GM18909 (cell line): ENCODE measurements at regions not wholly inside any gene's neighbourhood (a gene's known extent, or its start where the extent isn't known, plus 50 kb on each side); places are given as distances from the start of the nearest gene placed in this dataset.

Experiments used
- ATAC-seq: cut with Tn5 transposase; IDR thresholded peaks from one replicate; pipeline ENCODE4 v1.9.1; 2021; ENCODE audit warnings: mild to moderate bottlenecking; ENCODE audit not compliant: unreplicated experiment, poor library complexity

DNA sequence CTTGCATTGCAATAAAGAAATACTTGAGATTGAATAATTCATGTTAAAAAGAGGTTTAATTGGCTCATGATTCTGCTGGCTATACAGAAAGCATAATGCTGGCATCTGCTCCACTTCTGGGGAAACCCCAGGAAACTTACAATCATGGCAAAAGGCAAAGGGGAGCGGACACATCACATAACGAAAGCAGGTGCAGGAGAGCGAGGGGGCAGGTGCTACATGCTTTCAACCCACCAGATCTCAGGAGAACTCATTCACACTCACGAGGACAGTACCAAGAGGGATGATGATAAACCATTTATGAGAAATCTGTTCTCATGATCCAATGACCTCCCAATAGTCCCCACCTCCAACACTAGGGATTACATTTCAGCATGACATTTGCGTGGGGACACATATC lies 172.6 kb downstream of the RASSF9 start:
- ATAC-seq: no peak

DNA sequence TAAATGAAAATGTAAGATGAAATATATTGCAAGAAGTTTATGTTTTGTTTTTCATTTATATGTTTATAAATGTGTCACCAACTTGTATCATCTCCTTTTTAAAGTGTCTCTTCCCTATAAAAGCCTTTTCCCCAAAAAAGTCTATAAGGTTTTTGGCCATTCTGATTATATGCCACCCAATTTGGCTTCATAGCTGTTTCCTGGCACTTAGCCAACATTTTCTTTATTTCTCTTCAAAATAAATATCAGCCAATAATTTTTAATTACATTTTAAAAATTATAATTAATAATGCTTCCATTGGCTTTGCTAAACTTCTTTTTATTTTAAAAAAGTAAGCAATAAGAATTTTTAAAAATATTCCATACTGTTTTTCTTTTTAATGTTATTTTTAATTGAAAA lies 171.8 kb downstream of the RASSF9 start:
- ATAC-seq: no peak

DNA sequence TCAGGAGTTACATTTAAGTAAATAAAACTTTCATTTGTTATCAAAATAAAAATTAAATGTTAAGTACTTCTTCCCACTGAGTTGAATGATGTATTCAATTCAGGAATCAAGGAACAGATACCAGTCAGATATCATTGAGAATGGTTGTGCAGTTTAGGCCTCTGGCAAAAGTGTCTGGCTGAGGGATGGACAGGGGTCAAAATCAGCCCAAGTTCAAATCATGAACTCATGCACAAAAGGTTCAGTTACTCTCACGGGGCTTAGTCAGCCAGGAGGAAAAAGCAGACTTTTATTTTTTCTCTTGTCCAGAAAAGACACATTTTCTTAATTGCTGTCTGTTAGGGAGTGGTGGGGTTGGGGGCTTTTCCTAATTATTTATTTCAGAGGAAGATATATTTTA lies 166.3 kb downstream of the RASSF9 start:
- ATAC-seq: no peak

DNA sequence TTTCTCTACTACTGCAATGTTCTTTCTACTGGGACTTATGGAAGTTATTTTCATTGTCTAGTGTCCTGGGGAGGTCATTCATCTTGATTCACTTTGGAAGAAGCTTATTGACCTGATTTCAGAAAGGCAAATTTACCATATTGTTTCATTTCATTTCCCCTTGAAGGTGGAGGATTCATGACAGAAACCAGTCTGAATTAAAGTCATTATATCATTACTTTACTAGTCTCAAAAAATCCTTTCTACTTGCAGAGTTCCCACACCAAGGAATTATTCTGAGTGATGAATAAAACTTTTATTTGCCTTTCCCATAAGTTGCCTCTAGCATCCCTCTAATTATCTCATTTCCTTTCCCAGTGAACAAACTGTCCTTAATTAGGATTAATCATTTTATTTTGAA lies 163.8 kb downstream of the RASSF9 start:
- no peak for ATAC-seq

DNA sequence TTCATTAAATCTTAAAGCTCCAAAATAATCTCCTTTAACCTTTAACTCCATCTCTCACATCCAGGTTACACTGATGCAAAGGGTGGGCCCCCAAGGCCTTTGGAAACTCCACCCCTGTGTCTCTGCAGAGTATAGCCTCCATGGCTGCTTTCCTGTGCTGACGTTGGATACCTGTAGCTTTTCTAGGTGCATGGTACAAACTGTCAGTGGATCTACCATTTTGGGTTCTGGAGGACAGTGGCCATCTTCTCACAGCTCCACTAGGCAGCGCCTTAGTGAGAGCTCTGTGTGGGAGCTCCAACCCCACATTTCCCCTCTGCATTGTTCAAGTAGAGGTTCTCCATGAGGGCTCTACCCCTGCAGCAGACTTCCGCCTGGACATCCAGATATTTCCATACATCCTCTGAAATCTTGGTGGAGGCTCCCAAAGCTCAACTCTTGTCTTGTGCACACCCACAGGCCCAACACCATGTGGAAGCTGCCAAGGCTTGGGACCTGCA lies 162.2 kb downstream of the RASSF9 start:
- ATAC-seq: no peak

DNA sequence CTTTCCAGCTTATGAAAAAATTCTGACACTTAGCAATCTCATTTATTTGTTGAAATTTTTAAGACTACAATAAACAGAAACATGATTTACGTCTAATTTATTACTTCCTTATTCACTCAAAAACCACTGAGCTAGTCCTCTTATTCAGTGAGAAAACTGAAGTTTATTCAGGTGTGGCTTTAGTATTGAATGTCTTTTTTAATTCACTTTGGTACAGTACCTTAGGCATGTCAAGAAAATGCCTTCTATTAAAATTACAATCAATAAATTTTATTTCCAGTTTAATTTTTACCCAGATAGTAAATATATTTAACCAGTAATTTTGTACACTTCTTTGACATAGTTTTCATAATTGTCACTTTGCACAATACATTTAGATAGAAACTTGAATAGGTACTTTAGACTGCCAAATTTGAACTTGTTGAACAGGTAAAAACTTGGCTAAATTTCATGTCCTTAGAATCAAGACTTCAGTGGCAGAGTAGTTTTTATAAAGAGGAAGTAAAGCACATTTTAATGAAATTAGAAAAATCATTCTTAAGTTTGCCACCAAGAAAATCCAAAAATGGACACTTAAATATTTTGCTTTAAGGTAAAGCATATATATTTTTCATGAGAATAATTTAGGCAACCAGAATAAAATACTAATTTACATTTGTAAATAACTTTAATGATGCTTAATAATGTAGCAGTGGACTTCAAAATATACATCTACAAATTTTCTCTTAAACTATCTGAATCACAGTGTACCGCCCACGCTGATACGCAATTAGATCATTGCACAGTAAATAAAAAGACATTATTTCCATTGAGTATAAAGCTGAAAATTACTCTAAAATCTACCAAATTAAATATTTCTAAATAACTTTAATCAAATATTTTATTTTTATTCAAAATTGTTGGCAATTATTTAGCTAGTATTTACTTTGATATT lies 159.1 kb downstream of the RASSF9 start:
- ATAC-seq: no peak

DNA sequence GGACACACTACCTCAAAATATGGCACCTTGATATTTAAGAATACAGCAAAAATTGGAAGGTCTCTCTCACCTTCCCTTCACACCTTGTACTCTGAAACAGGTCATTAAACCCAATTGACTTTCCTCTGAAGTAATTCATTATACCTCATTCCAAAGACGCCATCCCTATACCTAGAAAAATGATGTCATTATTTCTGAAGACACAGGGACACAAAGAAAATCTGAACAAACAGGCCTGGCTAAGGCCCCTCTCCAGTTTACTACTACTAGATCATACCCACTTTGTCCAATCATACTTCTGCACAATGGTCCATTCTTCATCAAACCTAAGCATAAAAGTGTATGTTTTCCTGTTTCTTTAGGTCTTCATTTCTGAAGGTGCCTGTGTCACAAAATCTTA lies 156.9 kb downstream of the RASSF9 start:
- no peak for ATAC-seq

DNA sequence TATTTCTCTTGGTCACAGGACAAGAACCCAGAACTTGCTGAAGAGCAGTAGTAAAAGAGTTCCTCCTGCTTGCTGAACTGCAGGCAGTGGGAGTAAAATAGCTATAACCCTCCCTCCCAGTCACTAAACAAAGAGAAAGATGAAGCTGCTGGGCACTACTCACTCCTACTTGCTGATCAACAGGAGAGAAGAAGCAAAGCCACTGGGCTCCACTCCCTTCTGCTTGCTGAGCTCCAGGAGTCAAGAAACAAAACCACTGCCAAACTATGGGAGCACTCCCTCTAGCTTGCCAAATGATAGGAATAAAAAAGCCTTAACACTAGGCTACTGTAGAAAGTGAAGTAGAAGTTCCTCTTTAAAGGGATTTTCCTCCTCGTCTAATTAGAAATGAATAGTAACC lies 155.3 kb downstream of the RASSF9 start:
- no peak for ATAC-seq

DNA sequence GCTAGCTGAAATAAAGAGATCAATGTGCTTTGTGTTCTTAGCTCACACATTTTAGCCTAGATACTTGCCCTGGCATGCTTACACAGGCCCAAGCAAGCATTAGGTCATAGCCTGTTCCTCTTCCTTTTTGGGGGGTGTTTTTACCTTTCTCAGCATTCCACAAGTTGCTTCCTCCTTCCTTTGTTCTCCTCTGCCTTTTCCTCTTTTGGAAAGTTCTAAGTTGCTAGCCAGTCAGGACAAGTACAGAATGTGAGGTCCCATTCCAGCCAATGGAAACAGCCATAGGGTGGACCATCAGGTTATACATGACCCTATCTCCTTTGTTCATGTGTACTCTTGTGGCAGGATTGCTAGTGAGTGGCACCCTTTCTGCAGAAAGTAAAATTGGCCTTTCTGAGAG lies 154.9 kb downstream of the RASSF9 start:
- no peak for ATAC-seq

DNA sequence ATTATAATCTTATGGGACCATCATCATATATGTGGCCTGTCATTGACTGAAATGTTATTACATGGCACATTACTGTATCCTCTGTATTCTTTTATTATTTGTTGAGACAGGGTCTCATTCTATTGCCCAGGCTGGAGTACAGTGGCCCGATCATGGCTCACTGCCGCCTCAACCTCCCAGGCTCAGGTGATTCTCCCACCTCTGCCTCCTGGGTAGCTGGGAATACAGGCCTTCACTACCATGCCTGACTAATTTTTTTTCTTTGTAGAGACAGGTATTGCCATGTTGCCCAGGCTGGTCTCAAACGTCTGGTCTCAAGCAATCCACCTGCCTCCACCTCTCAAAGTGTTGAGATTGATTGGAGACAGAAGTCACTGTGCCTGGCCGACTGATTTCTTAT lies 153.2 kb downstream of the RASSF9 start:
- ATAC-seq: no peak

DNA sequence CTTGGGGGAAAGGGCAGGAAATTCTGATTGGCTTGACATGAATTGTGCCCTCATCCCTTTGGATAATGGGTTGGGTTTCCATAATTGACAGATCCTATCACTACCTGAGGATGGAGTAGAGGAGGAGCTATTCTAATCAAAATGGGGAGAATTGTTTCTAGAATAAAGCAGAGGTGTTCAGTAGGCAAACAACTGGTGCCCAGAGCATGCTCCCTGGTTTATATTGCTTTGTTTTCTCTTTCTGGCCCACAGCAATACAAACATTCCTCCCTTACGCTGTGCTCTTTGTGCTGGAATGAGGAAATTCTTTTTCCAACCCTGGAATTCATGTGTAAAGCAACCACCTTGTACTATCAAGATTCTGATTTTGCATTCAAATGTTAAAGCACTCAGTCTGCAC lies 147.4 kb downstream of the RASSF9 start:
- ATAC-seq: no peak

DNA sequence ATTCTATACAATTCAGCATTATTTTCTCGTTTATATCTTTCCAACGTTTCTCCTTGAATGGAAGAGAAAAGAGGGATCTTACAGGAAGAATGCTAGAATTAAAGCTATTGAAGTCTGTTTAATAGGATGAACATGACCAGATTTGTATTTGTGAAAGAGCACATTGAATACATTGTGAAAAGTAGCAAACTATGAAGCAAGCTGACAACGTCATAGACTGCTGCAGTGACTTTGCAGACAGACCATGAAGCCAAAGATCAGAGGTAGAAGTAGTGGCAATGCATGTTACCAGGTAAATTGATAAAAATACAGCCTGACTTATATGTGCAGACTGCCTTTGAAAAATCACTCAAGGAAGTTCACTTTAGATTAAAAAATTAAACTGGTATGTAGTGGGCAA lies 146.1 kb downstream of the RASSF9 start:
- no peak for ATAC-seq

DNA sequence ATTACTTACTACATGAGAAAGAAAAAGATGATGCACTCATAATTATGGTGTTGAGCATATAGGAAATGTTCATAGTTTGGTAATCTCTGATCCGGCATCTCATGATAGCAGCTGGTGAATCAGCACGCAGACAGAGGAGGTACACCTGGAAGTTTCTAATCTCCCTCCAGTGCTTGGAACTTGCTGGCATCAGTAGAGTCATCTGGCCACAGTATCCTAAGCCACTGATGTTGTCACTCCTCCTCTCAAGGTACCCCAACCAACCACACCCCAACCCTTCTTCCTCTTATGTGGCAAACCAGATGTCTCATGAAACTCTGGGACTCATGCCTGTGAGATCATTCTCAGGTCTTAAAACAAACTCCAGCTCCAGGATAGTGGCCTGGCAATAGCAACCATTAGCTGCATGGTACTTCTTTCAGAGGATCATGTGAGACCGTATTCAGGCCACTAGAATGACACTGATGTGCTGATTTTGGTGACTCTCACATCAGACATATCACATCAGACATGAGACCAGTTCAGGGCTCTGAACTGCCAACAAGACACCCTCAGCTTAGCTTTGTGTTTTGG lies 143.0 kb downstream of the RASSF9 start:
- no peak for ATAC-seq

DNA sequence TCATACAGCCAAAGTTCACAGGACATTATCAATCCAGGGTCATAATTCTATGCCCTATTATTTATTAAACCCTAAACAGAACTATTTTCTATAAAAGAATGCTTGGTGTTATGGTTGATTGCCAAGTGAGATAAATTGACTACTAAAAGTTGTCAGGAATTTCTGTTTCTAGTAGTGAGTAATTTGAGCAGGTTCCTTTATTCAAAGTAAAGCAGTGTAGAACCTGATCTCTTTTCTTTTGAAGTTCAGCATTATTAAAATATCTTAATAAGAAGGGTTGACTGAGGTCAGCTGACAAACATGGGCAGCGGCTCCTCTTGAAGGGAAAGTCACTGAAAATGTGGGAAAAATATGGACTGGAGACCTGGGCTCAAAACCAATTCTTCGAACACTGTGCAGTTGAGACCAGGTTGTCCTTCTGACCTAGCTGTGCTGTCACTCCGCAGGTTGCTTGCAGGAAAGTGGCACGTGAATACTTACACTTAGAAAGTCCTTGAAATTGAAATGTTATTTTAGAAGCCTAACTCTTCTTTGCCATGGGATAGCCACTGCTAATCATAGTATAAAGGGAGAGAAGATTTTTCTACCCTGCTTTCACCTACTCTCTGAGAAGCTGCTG lies 141.0 kb downstream of the RASSF9 start:
- ATAC-seq: no peak

DNA sequence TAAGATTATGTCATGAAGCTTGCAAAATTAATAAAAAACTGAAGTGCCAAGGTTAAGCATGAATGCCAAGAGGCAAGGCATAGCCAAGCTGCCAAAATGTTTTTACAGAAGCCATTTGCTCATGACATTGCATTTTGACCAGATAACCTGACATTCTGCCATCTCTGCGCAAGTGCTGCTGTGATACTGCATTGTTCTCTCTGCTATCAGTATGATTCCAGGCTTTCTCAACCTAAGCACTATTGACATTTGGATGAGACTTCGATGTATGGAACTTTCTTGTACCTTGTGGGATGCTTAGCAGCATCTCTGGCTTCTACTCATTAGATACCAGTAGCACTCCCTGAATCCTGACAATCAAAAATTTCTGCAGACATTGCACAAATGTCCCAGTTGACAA lies 139.2 kb downstream of the RASSF9 start:
- no peak for ATAC-seq

DNA sequence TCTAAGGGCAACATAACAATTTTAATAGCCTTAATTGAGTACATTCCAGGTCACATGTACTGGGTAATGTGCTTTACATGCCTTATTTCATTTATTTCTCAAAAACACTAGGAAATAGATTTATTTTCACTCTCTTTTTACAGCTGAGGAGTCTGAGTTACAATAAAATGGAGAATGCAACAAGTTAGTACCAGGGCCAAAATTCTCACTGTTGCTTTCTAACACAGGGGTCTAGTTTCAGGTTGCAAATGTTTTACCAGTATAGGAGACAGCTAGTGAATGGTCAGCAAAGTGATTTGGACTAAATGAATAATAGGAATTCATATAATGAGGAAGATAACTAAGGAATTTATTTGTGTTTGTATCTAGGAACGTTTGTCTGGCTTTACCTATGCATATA lies 137.3 kb downstream of the RASSF9 start:
- ATAC-seq: no peak

DNA sequence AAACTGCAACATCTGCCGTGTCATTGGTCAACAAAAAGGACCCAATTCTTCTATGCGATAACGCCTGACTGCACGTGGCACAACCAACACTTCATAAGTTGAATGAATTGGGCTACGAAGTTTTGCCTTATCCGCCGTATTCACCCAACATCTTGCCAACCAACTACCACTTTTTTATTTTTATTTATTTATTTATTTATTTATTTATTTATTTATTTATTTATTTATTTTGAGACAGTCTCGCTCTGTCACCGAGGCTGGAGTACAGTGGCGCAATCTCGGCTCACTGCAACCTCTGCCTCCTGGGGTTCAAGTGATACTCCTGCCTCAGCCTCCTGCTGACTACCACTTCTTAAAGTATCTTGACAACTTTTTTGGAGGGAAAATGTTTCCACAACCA lies 127.4 kb downstream of the RASSF9 start:
- ATAC-seq: no peak

DNA sequence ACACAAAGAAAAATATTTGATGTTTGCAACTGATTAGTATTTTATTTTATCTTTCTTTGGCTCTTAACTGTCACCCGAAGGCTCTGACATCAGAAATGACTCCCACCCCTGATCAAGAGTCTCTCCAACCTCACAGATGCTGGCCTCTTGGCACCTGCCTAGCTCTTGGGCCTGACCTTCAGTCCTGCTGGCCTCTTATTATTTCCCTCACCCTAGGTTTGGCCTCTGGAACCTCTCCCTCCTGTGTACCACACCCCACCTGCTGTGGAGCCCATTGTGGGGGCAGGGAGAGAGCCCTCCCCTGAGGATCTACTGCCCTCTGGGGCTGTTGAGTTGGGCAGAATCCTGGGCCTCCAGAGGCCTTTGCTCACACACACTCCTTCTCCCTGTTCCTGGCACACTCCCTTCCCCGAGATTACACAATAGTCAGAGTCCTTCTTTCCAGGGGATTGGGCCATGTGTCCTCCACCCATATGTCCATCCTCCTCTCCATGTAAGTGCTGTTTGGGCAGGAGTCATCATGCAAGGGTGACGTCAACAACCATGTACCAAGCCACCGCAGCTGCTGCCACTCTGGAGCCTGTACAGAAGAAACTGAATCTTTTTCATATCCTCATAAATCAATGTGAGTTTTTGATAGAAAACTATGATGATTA lies 124.3 kb downstream of the RASSF9 start:
- ATAC-seq: no peak

DNA sequence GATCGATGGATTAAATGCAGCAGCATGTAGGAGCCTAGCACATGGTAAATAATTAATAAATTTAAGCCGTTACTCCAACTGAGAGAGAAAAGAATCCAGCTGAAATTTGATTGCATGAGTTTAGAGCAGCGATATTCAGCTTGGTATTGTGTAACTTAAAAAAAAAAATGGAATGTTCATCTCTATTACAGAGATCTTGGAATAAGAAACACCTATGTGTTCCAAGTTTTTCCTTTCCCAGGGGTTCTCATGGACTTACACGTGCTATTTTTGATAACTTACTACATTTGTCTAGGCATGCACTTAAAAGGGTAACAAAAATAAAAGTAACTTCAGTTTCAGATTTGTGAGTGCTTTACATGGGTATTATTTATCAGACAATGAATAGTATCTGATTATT lies 122.8 kb downstream of the RASSF9 start:
- no peak for ATAC-seq

DNA sequence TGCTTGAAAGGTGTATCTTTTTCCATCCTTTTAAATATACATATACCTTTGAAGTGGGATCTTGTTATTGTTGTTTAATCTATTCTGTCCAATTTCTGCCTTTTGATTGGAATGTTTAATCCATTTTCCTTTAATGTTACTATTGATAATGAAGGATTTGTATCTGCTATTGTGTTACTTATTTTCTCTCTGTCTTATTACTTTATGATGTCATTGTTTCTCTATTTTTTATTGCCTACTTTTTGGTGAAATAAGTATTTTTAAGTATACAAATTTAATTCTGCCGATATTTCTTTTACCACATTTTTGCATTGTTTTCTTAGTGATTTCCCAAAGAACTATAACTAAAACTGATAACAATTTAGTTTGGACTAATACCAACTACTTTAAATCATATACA lies 121.8 kb downstream of the RASSF9 start:
- no peak for ATAC-seq
